Peyer's patch (tissue), 4 donors: ENCODE measurements at regions not wholly inside any gene's neighbourhood (a gene's known extent, or its start where the extent isn't known, plus 50 kb on each side); places are given as distances from the start of the nearest gene placed in this dataset.

Experiments used
- DNase-seq, 3 donors: peaks; one replicate each; pipeline ENCODE4 v3.0.0-alpha.2; 2017 to 2019
- H3K27ac ChIP-seq, 4 donors: fragments of 200-600 bp; sonication (generic); one replicate each; pipeline ENCODE4 v1.5.1; 2016 to 2019
- H3K27me3 ChIP-seq, 2 donors: fragments of 200-600 bp; sonication (generic); one replicate each; pipeline ENCODE4 v1.5.1; 2019
- H3K36me3 ChIP-seq, 3 donors: fragments of 200-600 bp; sonication (generic); one replicate each; pipeline ENCODE4 v1.5.1; 2016 to 2019
- H3K4me1 ChIP-seq, 4 donors: fragments of 200-600 bp; sonication (generic); one replicate each; pipeline ENCODE4 v1.5.1; 2016 to 2019
- H3K4me3 ChIP-seq, 4 donors: fragments of 200-600 bp; sonication (generic); 1 replicate in 3 of 4; 2 replicates in 1 of 4; pipeline ENCODE4 v1.5.1; 2016 to 2019; ENCODE audit warnings: mild to moderate bottlenecking in 1 of 4
- H3K9me3 ChIP-seq, 4 donors: fragments of 200-600 bp; sonication (generic); one replicate each; pipeline ENCODE4 v1.5.1; 2016 to 2019; ENCODE audit warnings: mild to moderate bottlenecking in 1 of 4
- POLR2A ChIP-seq, 2 donors: fragments of 450-650 bp; IDR thresholded peaks; one replicate each; pipeline ENCODE4 v1.5.1; 2017; ENCODE audit warnings: antibody characterized with exemption in 2 of 2, mild to moderate bottlenecking in 2 of 2, moderate library complexity in 2 of 2
- TF ChIP-seq, protein P1 (sequence below), 6 experiments: fragments of 450-650 bp in 4 of 6; fragments of 200-600 bp in 2 of 6; sonication (generic) in 1 of 6; IDR thresholded peaks; one replicate each; pipeline ENCODE4 v1.5.1; 2017 to 2019; ENCODE audit warnings: antibody characterized with exemption in 6 of 6, mild to moderate bottlenecking in 3 of 6, moderate library complexity in 1 of 6

GRCh38 chr17:63349478-63350000, 96.6 kb downstream of the CYB561 start:
- H3K9me3 ChIP-seq: no peaks in the 10 kb centered on the region
- H3K4me3 ChIP-seq: no peak overlapping the region
- TF ChIP-seq, protein P1, sequence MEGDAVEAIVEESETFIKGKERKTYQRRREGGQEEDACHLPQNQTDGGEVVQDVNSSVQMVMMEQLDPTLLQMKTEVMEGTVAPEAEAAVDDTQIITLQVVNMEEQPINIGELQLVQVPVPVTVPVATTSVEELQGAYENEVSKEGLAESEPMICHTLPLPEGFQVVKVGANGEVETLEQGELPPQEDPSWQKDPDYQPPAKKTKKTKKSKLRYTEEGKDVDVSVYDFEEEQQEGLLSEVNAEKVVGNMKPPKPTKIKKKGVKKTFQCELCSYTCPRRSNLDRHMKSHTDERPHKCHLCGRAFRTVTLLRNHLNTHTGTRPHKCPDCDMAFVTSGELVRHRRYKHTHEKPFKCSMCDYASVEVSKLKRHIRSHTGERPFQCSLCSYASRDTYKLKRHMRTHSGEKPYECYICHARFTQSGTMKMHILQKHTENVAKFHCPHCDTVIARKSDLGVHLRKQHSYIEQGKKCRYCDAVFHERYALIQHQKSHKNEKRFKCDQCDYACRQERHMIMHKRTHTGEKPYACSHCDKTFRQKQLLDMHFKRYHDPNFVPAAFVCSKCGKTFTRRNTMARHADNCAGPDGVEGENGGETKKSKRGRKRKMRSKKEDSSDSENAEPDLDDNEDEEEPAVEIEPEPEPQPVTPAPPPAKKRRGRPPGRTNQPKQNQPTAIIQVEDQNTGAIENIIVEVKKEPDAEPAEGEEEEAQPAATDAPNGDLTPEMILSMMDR (IDR thresholded peaks at IDR 0.05): no peak
- no peak for TF ChIP-seq POLR2A (IDR thresholded peaks at IDR 0.05)
- H3K27ac ChIP-seq: no peak overlapping the region
- no peaks in the 10 kb centered on the region for H3K27me3 ChIP-seq
- H3K4me1 ChIP-seq: no peaks in the 10 kb centered on the region
- no peak for DNase-seq
- no peaks in the 10 kb centered on the region for H3K36me3 ChIP-seq

- Histone ChIP-seq H3K27ac (no peak overlapping the region), H3K36me3 (no peaks in the 10 kb centered on the region), H3K27me3 (no peaks in the 10 kb centered on the region), H3K4me3 (no peak overlapping the region), H3K9me3 (no peaks in the 10 kb centered on the region), H3K4me1 (peaks cover 0 to 7% (median 0%) of the 10 kb centered on the region in 4 donors)
- no peak for DNase-seq
- TF ChIP-seq, protein P1 (IDR thresholded peaks at IDR 0.05): no peak
- no peak for TF ChIP-seq POLR2A (IDR thresholded peaks at IDR 0.05)
Observed at GRCh38 chr17:63350364-63350763, 95.7 kb downstream of the CYB561 start.

DNA sequence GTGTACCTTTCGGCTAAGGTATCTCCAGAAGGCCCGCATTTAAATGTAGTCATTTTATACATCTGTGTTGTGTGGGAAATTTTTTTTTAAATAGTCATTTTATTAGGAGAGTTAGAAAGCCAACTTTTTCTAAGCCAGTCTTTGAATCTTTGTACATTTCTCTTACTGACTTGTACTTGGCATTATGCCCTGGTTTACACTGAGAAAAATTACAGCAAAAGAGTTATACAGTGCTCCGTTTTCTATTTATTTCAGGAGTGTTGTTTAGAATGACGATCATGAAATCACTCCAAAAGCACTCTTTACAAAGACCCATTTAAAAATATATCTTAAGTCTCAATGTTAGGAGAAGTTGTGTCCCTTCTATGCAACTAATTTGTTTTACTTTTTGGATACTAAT, 91.8 kb downstream of the CYB561 start:
- no peaks in the 10 kb centered on the region for H3K36me3 ChIP-seq
- H3K4me1 ChIP-seq: peaks cover 0 to 18% (median 0%) of the 10 kb centered on the region in 4 donors
- no peak overlapping the region for H3K4me3 ChIP-seq
- no peak for TF ChIP-seq POLR2A (IDR thresholded peaks at IDR 0.05)
- TF ChIP-seq, protein P1 (IDR thresholded peaks at IDR 0.05): no peak
- no peaks in the 10 kb centered on the region for H3K27me3 ChIP-seq
- no peak for DNase-seq
- H3K9me3 ChIP-seq: no peaks in the 10 kb centered on the region
- no peak overlapping the region for H3K27ac ChIP-seq

- no peaks in the 10 kb centered on the region for H3K9me3 ChIP-seq
- peak overlapping the region in 2 of 4 donors; percentile 11 to 31 for H3K27ac ChIP-seq
- no peak overlapping the region for H3K4me3 ChIP-seq
- peaks cover 0 to 18% (median 0%) of the 10 kb centered on the region in 4 donors for H3K4me1 ChIP-seq
- TF ChIP-seq, protein P1 (IDR thresholded peaks at IDR 0.05): no peak
- no peak for TF ChIP-seq POLR2A (IDR thresholded peaks at IDR 0.05)
- H3K36me3 ChIP-seq: no peaks in the 10 kb centered on the region
- peak in 1 of 3 donors; percentile 48 for DNase-seq
- no peaks in the 10 kb centered on the region for H3K27me3 ChIP-seq
Observed at GRCh38 chr17:63356337-63356757, 89.8 kb downstream of the CYB561 start.

DNA sequence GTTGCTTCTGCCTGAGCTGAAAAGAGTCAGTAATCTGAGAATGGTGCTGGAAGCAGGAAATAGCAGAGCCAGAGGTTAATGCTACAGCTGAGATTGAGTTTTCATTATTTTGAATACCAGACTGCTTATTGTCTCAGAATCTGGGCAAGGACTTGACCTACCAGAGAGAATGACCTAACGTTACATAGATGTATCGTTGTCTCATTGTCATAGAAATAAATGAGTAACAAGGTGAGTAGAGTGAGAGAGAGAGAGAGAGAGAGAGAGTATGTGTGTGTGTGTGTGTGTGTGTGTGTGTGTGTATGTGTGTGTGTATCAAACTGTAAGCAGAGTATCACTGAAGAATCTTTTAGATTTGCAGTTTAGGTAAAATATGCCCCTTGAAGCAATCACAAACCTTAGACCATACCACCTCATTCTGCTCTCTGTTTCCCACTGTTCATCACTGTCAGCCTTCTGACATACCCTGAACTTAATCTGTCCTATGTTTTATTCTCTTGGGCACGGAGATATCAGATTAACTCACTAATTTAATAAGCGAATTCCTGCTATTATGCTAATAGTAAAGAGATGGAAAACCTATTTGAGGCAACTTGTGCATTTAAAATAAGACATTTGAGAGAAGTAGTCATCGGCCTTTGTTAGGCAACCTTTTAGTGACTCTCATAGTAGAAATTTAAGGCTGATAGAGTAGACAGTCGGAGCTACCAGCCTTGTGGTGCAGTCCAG, 87.8 kb downstream of the CYB561 start:
- Histone ChIP-seq H3K9me3 (peaks cover 0 to 8% (median 0%) of the 10 kb centered on the region in 4 donors), H3K4me3 (no peak overlapping the region), H3K27me3 (no peaks in the 10 kb centered on the region), H3K4me1 (peaks cover 0 to 18% (median 0%) of the 10 kb centered on the region in 4 donors), H3K27ac (no peak overlapping the region), H3K36me3 (no peaks in the 10 kb centered on the region)
- TF ChIP-seq, protein P1 (IDR thresholded peaks at IDR 0.05): no peak
- TF ChIP-seq POLR2A (IDR thresholded peaks at IDR 0.05): no peak
- DNase-seq: no peak
